HL-60/S4 treated with phorbol 12-myristate 13-acetate at 8.2 ng/mL for 4 days and 3 days (cell line): ENCODE measurements at regions not wholly inside any gene's neighbourhood (a gene's known extent, or its start where the extent isn't known, plus 50 kb on each side); places are given as distances from the start of the nearest gene placed in this dataset.

Source experiments
- in situ Hi-C: fragments of 300-500 bp; cut with MboI; formaldehyde crosslinking; loops from 2 replicates; pipeline ENCODE4 v1.15.0; 2022; ENCODE audit warnings: low sequenced_read_pairs

GRCh38 chr12:66838366-66838765 lies 159.5 kb upstream of the GRIP1 start:
- in situ Hi-C loops = no loop called here

GRCh38 chr12:66848967-66849366 lies 170.1 kb upstream of the GRIP1 start:
- in situ Hi-C loops = no loop called here

GRCh38 chr12:66851134-66851533 lies 172.3 kb upstream of the GRIP1 start:
- in situ Hi-C loops = no loop called here

- in situ Hi-C loops = no loop called here
These were observed 173.2 kb upstream of the GRIP1 start for GRCh38 chr12:66852091-66852490.

- in situ Hi-C loops = no loop called here
These were observed 173.9 kb upstream of the GRIP1 start for GRCh38 chr12:66852765-66853164.

- in situ Hi-C loops = no loop called here
These were observed 181.0 kb upstream of the GRIP1 start for GRCh38 chr12:66859751-66860440.

GRCh38 chr12:66860752-66861750 lies 182.2 kb upstream of the GRIP1 start:
- in situ Hi-C loops = no loop called here

GRCh38 chr12:66862356-66862985 lies 183.6 kb upstream of the GRIP1 start:
- in situ Hi-C loops = no loop called here

- in situ Hi-C loops = no loop called here
These were observed 184.4 kb upstream of the GRIP1 start for GRCh38 chr12:66863276-66863675.

GRCh38 chr12:66877925-66878324 lies 199.0 kb upstream of the GRIP1 start:
- in situ Hi-C loops = no loop called here

- in situ Hi-C loops = no loop called here
These were observed 200.5 kb upstream of the GRIP1 start for GRCh38 chr12:66879409-66879808.

- in situ Hi-C loops = no loop called here
These were observed 202.5 kb upstream of the GRIP1 start for GRCh38 chr12:66881386-66881785.

- in situ Hi-C loops = no loop called here
These were observed 205.2 kb upstream of the GRIP1 start for GRCh38 chr12:66884091-66884490.

- in situ Hi-C loops = no loop called here
These were observed 206.4 kb upstream of the GRIP1 start for GRCh38 chr12:66885115-66885875.

- in situ Hi-C loops = no loop called here
These were observed 217.9 kb upstream of the GRIP1 start for GRCh38 chr12:66896797-66897196.

GRCh38 chr12:66898700-66899469 lies 220.0 kb upstream of the GRIP1 start:
- in situ Hi-C loops = no loop called here

GRCh38 chr12:66899588-66899987 lies 220.7 kb upstream of the GRIP1 start:
- in situ Hi-C loops = no loop called here

- in situ Hi-C loops = no loop called here
These were observed 221.7 kb upstream of the GRIP1 start for GRCh38 chr12:66900616-66901015.

- in situ Hi-C loops = no loop called here
These were observed 222.5 kb upstream of the GRIP1 start for GRCh38 chr12:66901138-66901932.
